Astrocyte of the spinal cord (primary cell): ENCODE measurements at regions not wholly inside any gene's neighbourhood (a gene's known extent, or its start where the extent isn't known, plus 50 kb on each side); places are given as distances from the start of the nearest gene placed in this dataset.

Source experiments
- DNase-seq: peaks from one replicate; pipeline ENCODE4 v3.0.0; 2011; ENCODE audit warnings: low read depth, low spot score
- H3K4me3 ChIP-seq: 2 replicates; pipeline ENCODE4 v1.5.1; 2011; ENCODE audit warnings: low read depth, mild to moderate bottlenecking, low read length, moderate library complexity
- in situ Hi-C: cut with HindIII; loops from 2 replicates; pipeline ENCODE4 v1.10.0; 2017; ENCODE audit warnings: low sequenced_read_pairs
- TF ChIP-seq, protein P1 (sequence below): IDR thresholded peaks from 2 replicates; pipeline ENCODE4 v1.5.1; 2012; ENCODE audit warnings: low read depth, mild to moderate bottlenecking, low read length, inconsistent platforms

DNA sequence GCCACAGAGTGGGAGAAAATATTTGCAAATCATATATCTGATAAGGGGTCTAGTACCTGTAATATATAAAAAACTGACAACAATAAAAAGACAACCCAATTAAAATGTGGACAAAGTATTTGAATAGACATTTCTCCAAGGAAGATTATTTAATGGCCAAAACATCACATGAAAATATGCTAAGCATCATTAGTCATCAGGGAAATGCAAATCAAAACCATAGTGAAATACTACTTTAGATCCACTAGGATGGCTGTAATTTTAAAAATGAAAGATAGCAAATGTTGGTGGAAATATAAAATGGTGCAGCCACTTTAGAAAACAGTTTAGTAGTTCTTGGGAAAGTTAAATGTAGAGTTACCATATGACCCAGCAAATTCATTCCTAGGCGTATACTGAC, 118.7 kb upstream of the KIF26B start:
- no peak for DNase-seq
- TF ChIP-seq, protein P1, sequence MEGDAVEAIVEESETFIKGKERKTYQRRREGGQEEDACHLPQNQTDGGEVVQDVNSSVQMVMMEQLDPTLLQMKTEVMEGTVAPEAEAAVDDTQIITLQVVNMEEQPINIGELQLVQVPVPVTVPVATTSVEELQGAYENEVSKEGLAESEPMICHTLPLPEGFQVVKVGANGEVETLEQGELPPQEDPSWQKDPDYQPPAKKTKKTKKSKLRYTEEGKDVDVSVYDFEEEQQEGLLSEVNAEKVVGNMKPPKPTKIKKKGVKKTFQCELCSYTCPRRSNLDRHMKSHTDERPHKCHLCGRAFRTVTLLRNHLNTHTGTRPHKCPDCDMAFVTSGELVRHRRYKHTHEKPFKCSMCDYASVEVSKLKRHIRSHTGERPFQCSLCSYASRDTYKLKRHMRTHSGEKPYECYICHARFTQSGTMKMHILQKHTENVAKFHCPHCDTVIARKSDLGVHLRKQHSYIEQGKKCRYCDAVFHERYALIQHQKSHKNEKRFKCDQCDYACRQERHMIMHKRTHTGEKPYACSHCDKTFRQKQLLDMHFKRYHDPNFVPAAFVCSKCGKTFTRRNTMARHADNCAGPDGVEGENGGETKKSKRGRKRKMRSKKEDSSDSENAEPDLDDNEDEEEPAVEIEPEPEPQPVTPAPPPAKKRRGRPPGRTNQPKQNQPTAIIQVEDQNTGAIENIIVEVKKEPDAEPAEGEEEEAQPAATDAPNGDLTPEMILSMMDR = no peak
- no peak overlapping the region for H3K4me3 ChIP-seq
- in situ Hi-C loops = no loop called here

DNA sequence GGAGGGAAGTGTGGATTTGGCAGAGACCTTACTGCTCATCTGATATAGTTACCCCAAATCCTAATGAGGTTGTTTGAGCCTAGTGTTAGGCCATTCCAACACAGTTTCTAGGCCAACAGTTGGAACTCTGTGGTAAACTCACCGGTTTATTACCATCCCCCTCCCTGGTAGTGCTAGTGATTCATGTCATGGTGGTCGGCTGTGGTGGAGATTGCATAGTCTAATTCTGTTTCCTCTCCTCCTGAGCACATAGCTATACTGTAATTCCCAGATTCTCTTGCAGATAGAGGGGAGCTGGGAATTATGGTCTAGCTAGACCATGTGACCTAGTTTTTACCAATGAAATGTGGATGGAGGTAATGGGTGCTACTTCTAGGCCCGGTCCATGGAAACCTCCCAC, 123.7 kb upstream of the KIF26B start:
- TF ChIP-seq, protein P1 = no peak

DNA sequence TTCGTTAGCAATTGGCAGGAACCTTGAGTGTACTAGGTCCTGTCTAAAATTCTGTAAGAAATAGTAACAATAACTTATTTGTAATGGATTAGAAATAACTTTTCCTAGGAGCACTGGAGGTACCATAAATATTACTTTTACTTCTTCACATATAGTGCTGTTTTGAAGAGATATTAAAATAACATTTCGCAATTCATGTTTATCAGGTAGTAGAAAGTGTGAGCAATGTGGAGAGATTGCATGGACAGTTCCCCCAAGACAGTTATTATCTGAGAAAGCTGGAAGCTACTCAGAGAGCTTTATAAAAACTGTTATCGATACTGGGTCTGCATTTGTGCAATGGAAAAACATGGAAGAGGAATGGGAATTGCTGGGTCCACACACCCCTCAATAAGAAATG, 128.5 kb upstream of the KIF26B start:
- no peak overlapping the region for H3K4me3 ChIP-seq
- in situ Hi-C loops = no loop called here
- DNase-seq = no peak
- TF ChIP-seq, protein P1 = no peak

More for the DNA sequence above, 123.7 kb upstream of the KIF26B start:
- no peak overlapping the region for H3K4me3 ChIP-seq
- in situ Hi-C loops = no loop called here
- no peak for DNase-seq

DNA sequence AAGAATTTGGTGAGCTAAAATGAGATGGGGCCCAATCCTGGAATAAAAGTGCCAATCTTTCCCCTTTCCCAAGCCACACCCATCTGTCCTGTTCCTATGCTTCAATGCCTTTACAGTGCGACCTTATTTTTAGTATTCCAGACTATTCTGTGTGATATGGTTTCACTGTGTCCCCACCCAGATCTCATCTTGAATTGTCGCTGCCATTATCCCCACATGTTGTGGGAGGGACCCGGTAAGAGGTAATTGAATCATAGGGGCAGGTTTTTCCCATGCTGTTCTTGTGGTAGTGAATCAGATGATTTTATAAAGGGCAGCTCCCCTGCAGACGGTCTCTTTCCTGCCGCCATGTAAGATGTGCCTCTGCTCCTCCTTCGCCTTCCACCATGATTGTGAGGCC, 129.3 kb upstream of the KIF26B start:
- in situ Hi-C loops = no loop called here
- TF ChIP-seq, protein P1 = no peak
- no peak for DNase-seq
- H3K4me3 ChIP-seq = no peak overlapping the region

DNA sequence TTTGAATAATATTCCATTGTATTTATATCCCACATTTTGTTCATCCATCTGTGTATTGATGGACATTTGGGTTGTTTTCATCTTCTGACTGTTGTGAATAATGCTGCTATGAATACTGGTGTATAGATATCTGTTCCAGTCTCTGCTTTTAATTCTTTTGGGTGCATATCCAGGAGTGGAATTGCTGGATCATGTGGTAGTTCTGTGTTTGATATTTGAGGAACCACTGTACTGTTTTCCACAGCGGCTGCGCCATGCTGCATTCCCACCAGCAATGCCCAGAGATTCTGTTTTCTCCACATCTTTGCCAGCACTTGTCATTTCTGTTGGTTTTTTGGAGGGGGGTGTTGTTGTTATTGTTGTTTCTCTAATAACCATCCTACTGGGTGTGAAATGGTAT, 131.6 kb upstream of the KIF26B start:
- TF ChIP-seq, protein P1 = no peak
- no peak for DNase-seq
- in situ Hi-C loops = no loop called here
- H3K4me3 ChIP-seq = no peak overlapping the region

DNA sequence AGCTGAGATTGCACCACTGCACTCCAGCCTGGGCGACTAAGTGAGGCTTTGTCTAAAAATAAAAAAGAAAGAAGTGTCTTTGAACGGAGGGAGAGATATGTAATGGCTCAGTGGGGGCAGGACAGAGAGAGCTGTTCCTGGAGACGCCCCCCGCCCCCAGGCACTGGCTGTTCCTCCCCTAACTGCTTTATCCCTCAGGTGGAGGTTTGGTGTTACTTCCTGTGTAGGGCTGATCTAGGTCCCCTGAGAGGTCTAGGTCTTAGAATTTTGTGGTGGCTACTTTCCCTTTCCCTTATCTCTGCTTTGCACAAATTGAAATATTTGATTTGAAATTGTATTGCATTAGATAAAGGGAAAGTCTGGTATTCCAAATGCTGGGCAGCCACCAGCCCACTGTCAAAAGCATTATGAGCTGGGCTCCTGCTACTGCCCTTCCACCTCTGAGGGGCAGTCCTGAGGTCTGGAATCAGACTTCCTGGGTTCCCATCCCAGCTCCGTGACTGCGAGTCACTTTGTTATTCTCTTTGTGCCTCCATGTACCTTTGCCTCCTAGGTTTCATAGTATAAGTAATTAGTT, 134.8 kb upstream of the KIF26B start:
- in situ Hi-C loops = no loop called here
- no peak for DNase-seq
- TF ChIP-seq, protein P1 = no peak
- no peak overlapping the region for H3K4me3 ChIP-seq

DNA sequence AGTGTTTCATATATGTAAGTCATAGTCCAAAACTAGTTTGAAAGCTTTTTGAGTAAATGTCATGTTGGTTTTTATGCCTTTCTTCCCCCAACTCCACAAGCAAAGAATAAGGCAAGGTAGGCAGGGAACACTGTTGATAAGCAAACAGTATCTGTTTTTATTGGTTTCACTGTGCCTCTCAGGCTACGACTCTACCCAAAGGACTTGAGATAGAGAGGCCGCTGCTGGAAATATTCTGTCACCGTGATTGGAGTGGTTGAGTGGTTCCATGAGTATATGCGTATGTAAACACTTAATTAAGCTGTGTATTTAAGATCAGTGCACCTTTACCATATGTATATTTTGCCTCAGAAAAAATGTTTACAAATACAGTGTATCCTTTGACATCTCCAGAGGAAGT, 138.1 kb upstream of the KIF26B start:
- no peak overlapping the region for H3K4me3 ChIP-seq
- in situ Hi-C loops = no loop called here
- no peak for DNase-seq
- TF ChIP-seq, protein P1 = no peak
